Muscle of back (tissue), 3 donors: ENCODE measurements at regions not wholly inside any gene's neighbourhood (a gene's known extent, or its start where the extent isn't known, plus 50 kb on each side); places are given as distances from the start of the nearest gene placed in this dataset.

Experiments
- DNase-seq, 3 donors: peaks; one replicate each; pipeline versions ENCODE4 v3.0.0 to v3.0.0-alpha.2; 2013

DNA sequence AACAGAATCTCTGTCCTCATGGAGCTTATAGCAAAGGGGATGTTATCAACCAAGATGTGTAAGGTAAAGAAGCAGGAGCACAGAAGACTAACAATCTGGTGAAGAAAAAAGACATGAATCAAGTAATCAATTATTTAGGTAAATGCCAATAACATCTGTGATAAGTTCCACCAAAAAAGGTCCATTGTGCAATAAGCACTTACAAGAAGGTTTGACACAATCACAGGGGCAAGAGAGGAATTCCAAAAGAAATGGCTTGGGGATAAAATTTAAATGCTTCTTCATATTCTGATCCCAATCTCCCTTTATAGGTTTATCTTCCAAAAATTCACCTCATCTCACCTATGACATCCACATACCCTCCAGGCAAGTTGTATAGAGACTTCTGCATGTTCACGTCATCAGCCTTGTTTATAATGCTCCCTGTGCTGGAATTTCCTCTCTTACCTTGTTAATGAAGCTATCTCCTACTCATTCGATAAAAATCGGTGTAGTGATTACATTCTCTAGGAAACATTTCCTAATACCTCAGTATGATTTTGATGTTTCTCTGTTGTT, 53.6 kb upstream of the DPT start:
- no peak for DNase-seq

DNA sequence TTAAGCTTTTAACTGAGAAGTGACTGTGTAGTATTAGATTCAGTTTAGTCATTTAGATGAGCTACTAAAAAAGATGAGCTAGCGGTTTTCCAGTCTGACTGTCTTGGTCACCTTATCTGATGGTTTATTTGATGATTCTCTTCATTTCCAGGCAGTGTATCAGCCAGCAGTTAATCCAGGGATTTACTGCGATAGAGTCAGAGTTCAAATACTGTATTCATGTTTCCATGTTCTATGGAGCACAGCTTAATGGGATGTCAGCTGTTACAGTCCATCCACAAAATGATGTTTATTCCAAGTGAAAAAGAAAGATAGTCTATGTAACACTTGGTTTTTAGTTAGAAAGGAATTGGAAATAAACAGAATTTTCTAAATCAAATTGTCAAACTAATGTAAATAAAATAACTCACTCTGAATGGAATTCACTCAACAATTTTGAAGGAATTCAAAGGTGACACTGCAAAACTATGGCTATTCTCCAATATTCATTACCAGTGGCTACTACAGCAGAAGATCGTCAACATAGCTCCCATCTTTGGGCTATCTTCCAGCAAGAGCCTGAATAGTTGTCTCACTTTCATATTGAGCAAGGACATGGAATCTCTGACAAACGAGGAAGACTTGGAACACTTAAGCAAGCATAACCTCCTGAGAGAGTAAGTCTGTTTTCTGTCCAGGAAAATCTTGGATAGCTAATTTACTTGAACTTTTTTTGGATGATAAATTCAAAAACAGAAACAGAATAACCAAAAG, 54.6 kb upstream of the DPT start:
- DNase-seq, result peak; percentile 93 to 97 (median 94)

DNA sequence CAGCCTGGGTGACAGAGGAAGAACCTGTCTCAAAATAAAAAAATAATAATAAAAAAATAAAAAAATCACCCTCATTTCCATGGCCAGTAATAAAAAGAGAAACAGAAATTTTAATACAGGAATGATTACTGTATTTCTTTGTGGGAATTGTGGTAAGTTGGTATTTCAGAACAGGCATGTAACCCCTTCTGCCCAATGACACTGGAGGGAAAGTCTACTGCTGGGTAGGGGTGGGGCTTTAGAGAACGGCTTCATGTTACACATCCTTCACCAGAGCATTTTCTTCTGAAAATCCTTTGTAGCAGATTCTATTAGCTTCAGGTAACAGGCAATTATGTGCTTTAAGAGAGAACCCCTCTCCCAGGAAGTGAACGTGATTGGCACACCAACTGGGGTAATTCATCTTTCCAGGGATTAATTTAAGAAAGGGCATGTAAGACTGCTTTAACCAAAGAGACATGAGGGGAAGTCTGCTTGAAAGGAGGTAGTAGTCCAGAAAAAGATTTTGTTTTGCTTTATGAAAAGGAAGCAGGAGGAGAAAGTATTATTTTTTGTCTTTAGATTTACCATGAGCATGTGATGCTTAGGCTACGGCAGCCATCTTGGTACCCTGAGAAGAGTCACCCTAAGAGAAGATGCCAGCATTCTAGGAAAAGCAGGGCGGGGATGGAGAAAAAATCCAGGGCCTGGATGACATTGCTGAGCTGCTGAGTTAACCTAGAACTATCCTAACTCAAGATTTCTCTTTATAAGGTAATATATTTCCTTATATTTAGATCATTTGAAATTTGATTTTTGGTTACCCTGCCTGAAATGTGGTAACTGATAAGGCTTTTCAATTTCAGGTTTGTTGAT, 57.7 kb upstream of the DPT start:
- DNase-seq, result no peak

DNA sequence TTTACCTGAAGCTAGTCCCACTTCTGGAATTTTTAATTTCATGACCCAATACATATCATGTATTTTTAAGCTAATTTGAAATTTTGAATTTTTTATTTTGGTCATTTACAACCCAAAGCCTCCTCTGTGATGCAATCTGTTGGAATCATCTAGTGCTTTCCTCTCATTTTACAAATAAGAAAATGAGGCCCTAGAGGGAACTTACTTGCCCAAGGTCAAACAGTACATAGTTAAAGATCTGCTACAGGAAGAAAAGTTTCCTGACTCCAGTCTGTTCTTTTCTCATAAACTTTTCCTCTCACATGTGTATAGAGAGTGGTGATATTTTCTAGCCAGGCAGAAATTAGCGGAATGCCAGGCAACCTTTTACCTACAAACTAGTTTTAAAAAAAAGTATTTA, 59.3 kb upstream of the DPT start:
- DNase-seq, result peak in 1 of 3 donors; percentile 47

DNA sequence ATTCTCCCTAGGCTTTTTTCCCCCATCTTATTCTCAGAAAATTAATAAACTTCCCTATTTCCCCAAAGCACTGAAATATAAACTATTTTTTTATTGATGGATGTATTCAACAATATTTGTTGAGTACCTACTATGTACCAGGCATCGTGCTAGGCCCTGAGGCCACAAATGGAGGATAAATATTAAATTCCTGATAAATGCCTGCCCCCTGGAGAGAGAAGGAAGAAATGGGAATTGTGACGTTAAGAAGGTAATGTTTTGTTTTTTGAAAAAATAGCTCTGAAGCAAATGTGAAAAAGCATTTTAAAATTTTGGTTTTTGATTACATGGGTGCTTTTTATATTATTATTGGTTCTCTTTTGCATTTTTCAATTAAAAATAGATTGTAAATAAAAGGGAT, 60.5 kb upstream of the DPT start:
- DNase-seq, result no peak

DNA sequence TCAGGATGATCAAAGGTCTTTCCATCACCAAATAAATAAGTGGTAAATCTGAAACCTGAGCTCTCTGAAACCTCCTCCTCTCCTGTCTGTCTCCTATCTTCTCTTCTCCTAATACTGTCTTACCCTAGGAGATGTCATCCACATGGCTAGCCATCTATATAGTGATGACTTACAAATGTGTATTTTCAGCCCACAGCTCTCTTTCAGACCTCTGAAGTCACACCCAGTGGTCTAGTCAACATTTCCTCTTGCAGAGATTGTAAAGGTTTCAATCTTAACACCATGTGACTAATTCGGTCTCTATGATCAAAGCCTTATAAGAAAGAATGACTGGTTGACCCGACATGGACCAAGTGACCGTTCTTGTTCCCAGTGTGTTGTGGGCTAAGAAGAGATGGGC, 63.1 kb upstream of the DPT start:
- DNase-seq, result no peak

DNA sequence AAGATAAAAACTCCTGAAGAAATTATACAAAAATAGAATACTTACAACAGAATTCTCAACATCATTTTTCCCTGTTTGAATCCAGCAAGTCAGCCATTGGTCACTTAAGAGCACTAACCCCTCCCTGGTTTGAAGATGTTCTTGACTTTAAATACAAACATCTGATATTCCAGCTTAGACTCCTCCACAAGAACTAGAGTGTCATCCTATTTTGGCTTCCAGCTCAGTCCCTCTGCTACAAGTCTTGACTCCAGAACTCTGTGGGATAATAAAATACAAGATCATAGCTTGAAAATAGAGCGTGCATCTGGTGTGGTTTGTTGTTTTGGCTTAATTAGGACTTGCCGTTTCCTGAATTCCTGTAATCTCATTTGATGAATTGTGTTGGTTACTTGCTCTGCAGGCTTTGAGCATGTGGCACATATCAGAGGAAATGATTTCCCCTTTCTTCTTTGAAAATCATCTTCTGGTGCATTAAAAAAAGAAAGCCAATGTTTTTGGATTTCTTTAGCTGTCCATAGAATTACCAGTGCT, 63.7 kb upstream of the DPT start:
- peak in 1 of 3 donors; percentile 41 for DNase-seq

DNA sequence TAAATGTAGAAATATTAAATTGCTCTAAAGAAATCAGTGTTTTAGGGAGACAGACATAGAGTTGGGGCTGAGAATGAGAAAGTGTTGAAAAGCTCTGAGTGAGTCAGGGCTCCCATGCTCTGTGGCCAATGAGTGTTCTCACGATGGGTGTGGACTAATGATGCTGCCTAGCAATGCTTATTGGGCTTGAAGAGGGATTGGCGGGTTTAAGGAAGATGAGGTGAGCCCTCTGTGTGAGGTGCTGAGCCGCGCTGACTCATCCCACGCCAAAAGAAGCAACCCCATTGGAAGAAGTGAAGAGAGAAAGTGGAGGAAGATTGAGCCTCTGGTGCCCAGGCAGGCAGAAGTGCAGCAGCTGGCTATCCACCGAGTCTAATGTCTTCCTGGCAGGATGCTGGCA, 65.1 kb upstream of the DPT start:
- no peak for DNase-seq

DNA sequence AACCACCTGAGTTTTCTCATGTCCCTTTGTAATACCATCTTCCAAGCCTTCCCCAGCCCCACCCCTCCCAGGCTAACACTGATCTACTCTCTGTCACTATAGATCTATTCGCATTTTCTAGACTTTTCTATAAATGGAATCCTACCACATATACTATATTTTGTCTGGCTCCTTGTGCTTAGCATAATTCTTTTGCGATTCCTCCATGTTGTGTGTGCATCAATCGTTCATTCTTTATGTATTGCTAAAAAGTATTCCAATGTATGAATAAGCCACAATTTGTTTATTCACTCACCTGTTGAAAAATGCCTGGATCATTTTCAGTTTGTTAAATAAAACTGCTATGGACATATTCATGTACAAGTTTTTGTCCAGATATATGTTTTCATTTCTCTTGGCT, 66.7 kb upstream of the DPT start:
- no peak for DNase-seq

DNA sequence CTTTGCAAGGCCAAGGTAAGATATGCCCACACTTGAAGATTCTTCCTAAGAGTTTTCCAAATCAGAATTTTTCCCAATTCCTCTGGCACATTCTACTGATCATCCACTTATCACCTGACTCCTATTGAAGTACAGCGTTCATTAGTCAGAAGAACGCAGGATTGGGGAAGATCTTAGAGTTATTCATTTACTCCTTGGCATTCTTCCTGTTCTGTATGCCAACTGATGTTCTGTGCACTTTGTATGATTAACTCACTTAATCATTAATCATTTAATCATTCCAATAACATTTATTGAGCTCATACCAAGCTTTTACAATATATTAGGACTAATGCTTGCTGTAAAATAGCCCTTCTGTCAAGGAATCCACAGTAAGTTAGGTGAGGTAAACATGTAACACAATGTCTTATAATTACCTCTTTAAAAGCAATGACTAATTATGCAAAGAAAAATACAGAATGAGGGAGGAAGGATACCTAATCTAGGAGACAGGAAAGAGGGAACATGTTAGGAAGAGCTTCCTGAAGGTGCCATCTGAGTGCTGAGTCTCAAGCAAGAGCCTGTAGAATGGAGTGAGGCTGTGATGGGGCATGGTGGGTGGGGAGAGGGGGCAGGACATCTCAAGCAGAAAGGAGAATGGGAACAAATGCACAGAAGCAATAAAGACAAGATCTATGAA, 71.1 kb upstream of the DPT start:
- no peak for DNase-seq

DNA sequence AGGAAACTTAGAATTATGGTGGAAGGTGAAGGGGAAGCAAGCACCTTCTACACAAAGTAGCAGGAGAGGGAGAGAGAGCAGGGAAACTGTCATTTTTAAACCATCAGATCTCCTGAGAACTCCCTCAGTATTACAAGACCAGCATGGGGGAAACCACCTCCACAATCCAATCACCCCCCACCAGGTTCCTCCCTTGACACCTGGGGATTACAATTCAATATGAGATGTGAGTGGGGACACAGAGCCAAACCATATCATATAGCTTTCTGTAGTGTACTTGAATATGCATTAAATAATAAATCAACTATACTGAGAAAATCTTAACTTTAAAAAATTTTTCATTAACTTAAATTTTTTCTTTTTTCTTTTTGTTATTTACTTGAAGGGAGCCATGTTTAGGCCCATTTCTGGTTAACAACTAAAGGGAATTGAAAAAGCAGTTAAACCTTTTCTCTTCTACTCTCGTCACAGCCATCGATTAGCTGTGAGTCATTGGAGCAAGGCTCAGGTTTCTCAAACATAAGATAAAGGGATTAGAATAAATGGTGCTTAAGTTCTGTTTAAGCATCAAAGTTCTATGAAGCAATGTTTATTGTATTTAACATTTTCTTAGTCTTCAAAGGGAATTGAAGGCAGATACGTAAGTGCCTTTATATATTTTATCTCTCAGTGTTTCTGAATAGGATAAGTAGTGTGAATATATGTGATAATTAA, 72.2 kb upstream of the DPT start:
- no peak for DNase-seq

DNA sequence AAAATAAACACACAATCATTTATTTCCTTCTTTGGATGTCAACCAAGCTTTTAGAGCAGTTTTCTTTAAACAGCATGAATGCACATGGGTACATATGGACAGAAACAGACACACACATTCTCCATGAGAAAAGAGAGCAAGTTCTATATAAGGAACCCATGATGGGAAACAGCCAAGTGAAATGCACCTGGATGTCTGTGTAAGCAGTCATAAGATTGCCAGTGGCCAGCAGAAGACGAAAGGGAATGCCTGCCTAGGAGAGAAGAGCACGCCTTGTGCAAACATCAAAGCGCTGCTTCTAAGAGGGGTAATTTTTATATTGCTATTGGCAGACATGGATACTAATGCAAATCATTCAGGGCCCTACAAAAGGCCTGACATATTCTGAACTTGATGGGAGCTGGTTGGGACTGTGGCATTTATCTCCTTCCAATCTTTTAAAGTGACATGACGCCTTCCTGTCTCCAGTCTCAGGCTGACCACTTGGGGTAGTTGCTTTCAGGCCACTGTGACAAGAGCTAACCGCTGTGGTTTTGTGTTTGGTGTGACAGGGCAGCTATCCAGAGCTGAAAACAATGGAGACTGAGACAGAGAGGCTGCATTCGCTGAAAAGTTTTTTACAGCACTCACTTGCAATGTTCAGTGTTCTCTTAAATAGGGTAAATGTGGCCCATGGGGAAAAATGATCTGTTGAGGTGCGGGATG, 75.0 kb upstream of the DPT start:
- DNase-seq, result no peak

DNA sequence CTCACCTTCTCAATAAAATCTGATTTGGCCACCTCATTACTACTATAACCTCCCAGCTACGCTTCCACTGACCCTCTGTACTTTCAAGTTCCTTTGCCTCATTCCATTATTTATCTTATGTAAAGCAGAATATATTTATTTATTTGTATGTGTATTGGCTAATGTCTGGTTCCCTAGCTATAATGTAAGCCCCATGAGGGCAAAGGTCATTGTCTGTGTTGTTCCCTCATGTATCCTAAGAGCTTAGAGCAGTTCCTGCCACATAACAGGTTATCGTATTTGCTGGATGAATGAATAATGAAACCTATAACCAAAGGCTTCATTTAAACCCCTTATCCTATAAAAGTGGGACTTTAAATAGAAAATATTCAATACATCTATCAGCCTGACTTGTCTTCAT, 77.9 kb upstream of the DPT start:
- DNase-seq, result no peak

DNA sequence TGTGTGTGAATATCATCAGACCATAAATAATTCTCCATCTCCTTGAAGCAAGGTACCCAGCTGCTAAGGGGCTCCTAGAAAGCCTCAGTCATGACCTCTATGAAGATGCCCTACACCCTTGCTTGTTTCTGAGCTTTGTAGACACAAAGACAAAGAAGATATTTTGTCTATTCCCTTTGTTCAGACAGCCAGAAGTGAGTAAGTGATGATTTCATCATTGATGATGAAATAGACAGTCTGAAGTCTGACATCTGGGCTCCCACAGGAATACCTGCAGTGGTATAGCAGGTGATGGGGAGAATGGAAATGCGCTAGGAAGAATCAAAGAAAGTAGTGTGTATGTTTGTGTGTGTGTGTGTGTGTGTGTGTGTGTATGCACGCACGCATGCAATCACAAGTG, 82.2 kb upstream of the DPT start:
- no peak for DNase-seq

DNA sequence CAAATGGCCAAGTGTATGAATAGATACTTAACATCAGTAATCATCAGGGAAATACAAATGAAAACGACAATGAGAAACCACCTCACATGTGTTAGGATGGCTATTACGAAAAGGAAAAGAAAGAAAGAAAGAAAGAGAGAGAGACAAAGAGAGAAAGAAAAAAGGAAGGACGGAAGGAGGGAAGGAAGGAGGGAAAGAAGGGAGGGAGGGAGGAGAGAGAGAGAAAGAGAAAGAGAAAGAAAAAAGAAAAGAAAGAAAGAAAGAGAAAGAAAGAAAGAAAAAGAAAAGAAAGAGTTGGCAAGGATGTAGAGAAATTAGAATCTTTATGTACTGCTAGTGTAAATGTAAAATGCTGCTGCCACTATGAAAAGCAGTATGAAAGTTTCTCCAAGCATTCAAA, 90.7 kb upstream of the DPT start:
- no peak for DNase-seq

DNA sequence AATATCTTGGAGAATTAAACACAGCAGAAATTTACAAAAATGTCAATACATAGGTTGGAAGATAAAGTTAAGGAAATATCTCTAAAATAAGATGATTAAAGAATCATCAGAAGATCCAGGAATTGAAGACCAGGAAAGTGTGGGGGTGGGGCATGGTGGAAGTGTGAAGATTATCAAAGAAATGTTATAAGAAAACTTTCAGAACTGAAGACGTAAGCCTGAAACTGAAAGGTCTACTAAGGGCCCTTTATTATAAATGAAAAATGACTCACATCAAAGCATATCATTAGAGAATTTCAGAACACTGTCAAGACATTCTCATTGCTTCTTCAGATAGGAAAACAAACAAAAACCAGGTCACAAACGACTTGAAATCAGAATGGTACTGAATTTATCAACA, 92.4 kb upstream of the DPT start:
- no peak for DNase-seq

DNA sequence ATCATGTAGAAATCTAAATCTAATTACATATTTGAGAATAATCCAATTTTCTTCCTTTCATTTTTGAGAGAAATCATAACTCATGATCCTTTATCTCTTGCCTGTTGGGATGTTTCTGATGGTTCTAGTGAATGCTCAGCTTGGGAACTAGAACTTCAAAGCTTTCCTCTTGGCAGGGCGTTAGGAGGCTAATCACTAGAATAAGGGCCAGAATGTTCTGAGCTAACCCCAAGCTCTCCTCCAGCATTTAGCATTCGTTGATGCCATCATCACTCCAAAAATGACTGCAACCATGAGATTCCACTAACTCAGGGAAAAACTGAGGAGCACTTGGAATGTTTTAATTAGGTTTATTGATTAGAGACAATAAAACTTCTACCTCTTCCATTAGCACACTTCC, 93.9 kb upstream of the DPT start:
- DNase-seq, result peak in 1 of 3 donors; percentile 18

DNA sequence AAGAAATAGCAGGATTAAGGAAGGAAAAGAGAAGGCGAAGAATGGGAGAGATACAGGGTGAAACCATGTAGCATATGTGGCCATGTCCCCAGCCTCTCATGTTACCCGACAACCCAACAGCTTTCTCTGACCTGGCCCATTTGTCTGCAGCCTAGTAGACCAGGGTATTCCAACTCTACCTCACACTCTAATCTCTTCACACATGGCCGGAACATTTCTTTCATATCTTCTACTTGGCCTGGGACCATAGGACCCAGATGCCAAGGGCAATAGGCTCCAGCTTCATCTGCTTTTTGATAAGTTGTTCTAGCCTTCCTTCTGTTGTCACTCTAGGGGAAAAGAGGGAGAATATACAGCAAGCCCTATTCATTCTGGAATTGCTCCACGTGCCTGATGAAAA, 95.0 kb upstream of the DPT start:
- DNase-seq, result no peak

DNA sequence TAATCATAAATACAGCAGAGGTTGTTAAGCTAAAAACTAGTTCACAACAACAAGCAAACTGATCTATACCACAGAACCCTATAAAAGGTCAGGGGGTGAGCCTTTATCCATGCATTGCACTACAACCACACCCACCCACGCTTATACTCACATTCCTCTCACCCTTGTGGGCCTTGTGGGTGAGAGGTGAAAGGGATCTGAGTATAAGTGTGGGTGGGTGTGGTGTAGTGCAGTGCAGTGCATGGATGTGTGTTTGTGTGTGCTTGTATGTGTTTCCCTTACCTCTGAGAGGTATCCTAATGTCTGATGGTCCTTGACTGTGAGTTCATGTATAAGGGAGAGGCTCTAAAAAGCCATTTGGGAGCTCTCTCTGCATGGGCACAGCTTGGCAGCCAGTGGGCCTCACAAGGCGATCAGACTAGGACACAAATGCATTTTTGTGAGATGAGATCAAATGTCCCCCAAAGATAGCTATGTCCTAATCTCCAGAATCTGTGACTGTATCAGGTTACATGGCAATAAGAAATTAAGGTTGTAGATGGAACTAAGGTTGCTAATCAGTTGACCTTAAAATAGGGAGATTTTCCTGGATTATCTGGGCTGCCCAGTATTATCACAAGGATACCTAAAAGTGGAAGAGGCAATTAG, 95.5 kb upstream of the DPT start:
- no peak for DNase-seq

DNA sequence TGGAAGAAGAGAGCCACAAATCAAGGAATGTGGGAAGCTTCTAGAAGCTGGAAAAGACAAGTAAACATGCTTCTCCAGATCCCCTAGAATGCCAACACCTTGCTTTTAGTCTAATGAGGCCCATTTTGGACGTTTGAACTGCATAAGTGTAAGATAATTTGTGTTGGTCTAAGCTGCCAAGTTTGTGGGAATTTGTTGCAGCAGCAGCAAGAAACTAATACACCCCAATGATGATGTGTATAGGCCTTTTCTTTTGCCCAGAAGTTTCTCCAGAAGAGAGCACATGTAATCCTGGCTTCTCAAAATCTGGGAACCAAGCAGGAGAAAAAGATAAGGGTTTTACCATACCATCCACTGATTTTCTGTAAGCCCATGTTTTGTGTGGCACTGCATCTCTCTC, 96.1 kb upstream of the DPT start:
- DNase-seq, result no peak
